GM12878 (cell line): ENCODE measurements at regions not wholly inside any gene's neighbourhood (a gene's known extent, or its start where the extent isn't known, plus 50 kb on each side); places are given as distances from the start of the nearest gene placed in this dataset.

Source experiments
- ATAC-seq: fragments of 200-7000 bp; cut with Tn5 transposase; 3 replicates; pipeline ENCODE4 v1.9.1; 2020; ENCODE audit warnings: mild to moderate bottlenecking, moderate library complexity
- BruUV-seq: library from RNA; stranded (reverse); fragments of 400-500 nt; replicated peaks from 2 replicates; lab custom pipeline; 2021; lab: Mats Ljungman, UMichigan
- CTCF ChIA-PET: fragments of 300-600 bp; sonication (Branson Sonifier 250); formaldehyde crosslinking; extraction: SDS; loops from one replicate; lab custom pipeline; 2021; ENCODE audit warnings: inconsistent platforms; lab: Yijun Ruan, JAX
- POLR2A ChIA-PET: fragments of 350-600 bp; formaldehyde crosslinking; extraction: SDS; loops from one replicate; lab custom pipeline; 2021; ENCODE audit warnings: inconsistent platforms; lab: Charles Lee
- RAD21 ChIA-PET: fragments of 300-600 bp; sonication (Branson Sonifier 250); formaldehyde crosslinking; loops from one replicate; lab custom pipeline; 2023; ENCODE audit warnings: antibody characterized with exemption; ENCODE audit not compliant: unreplicated experiment; lab: Charles Lee
- SMC1A ChIA-PET: fragments of 300-600 bp; sonication (Branson Sonifier 250); formaldehyde crosslinking; loops from one replicate; lab custom pipeline; 2023; ENCODE audit not compliant: unreplicated experiment, uncharacterized antibody; lab: Charles Lee
- DNase-seq: peaks from one replicate; pipeline ENCODE4 v3.0.0-alpha.2; 2011; ENCODE audit warnings: low read depth, low spot score
- FAIRE-seq: peaks from 3 replicates; lab custom pipeline; 2011; peaks lifted over from hg19 to GRCh38; lab: Jason Lieb, UNC
- H2AFZ ChIP-seq: 2 replicates; pipeline ENCODE4 v1.6.0; 2011; ENCODE audit warnings: low read depth, low read length, control low read depth; ENCODE audit not compliant: control insufficient read depth
- H3K27ac ChIP-seq: 2 replicates; pipeline ENCODE4 v1.5.1; 2011; ENCODE audit warnings: control low read depth; ENCODE audit not compliant: control insufficient read depth, insufficient read depth
- H3K27me3 ChIP-seq, 2 experiments: replicated peaks in 1 of 2; 2 replicates each; pipeline versions ENCODE4 v1.6.0 to v1.6.1; 2011; ENCODE audit warnings: low read length in 1 of 2; ENCODE audit not compliant: control insufficient read depth in 2 of 2, insufficient read depth in 2 of 2
- H3K36me3 ChIP-seq, 2 experiments: 2 replicates each; pipeline ENCODE4 v1.5.1; 2011; ENCODE audit warnings: low read length in 1 of 2; ENCODE audit not compliant: control insufficient read depth in 2 of 2, insufficient read depth in 2 of 2
- H3K4me1 ChIP-seq: 2 replicates; pipeline ENCODE4 v1.6.1; 2011; ENCODE audit warnings: mild to moderate bottlenecking, low read length, moderate library complexity, mixed read lengths; ENCODE audit not compliant: control insufficient read depth, insufficient read depth
- H3K4me2 ChIP-seq: 2 replicates; pipeline ENCODE4 v1.6.0; 2011; ENCODE audit warnings: control low read depth; ENCODE audit not compliant: control insufficient read depth, insufficient read depth
- H3K4me3 ChIP-seq: fragments of 200-600 bp; sonication (generic); 2 replicates; pipeline ENCODE4 v1.5.1; 2016
- H3K79me2 ChIP-seq: 2 replicates; pipeline ENCODE4 v1.6.0; 2011; ENCODE audit warnings: low read length; ENCODE audit not compliant: control insufficient read depth, insufficient read depth
- H3K9ac ChIP-seq: 2 replicates; pipeline ENCODE4 v1.8.0; 2011; ENCODE audit warnings: low read length, control low read depth, mixed read lengths; ENCODE audit not compliant: control insufficient read depth, insufficient read depth
- H3K9me3 ChIP-seq: replicated peaks from 3 replicates; pipeline ENCODE4 v1.5.1; 2011; ENCODE audit warnings: mild to moderate bottlenecking, low read length; ENCODE audit not compliant: control insufficient read depth, insufficient read depth
- H4K20me1 ChIP-seq: 2 replicates; pipeline ENCODE4 v1.6.0; 2011; ENCODE audit not compliant: control insufficient read depth, insufficient read depth
- BCLAF1 ChIP-seq: fragments of 450-650 bp; IDR thresholded peaks from 2 replicates; pipeline ENCODE4 v1.6.1; 2017; ENCODE audit warnings: antibody characterized with exemption, mild to moderate bottlenecking, moderate library complexity
- CTCF ChIP-seq, 3 experiments: IDR thresholded peaks in 2 of 3; conservative IDR thresholded peaks in 1 of 3; 2 replicates each; pipeline ENCODE4 v1.5.1; 2011; ENCODE audit warnings: low read depth in 3 of 3, low read length in 3 of 3, mild to moderate bottlenecking in 3 of 3, control low read depth in 2 of 3, moderate library complexity in 2 of 3, inconsistent platforms in 1 of 3, mixed read lengths in 1 of 3; ENCODE audit not compliant: control insufficient read depth in 2 of 3, insufficient read depth in 1 of 3; ENCODE audit errors: extremely low read depth in 1 of 3
- KLF5 ChIP-seq: fragments of 450-650 bp; IDR thresholded peaks from 2 replicates; pipeline ENCODE4 v1.6.1; 2014; ENCODE audit warnings: mild to moderate bottlenecking; ENCODE audit not compliant: partially characterized antibody
- NKRF ChIP-seq: fragments of 450-650 bp; conservative IDR thresholded peaks from 2 replicates; pipeline ENCODE4 v1.6.1; 2017; ENCODE audit warnings: mild to moderate bottlenecking, moderate library complexity
- RBBP5 ChIP-seq: fragments of 200-600 bp; sonication (generic); conservative IDR thresholded peaks from 2 replicates; pipeline ENCODE4 v1.6.1; 2016
- RCOR1 ChIP-seq: conservative IDR thresholded peaks from 2 replicates; pipeline ENCODE4 v1.6.1; 2012; ENCODE audit warnings: low read depth, low read length, improper control_type of control experiment
- ZSCAN29 ChIP-seq: fragments of 450-650 bp; IDR thresholded peaks from 2 replicates; pipeline ENCODE4 v1.6.1; 2017; ENCODE audit warnings: mild to moderate bottlenecking, moderate library complexity
- WGBS: methylation state at CpG from one replicate; pipeline ENCODE4 v1.1.6; 2016; ENCODE audit warnings: low lambda C conversion rate; ENCODE audit not compliant: insufficient replicate concordance, insufficient coverage; ENCODE audit errors: missing lambda C conversion rate; 5-methylcytosine and 5-hydroxymethylcytosine counted together
- in situ Hi-C: fragments of 300-500 bp; cut with MboI; formaldehyde crosslinking; loops from 9 replicates; pipeline ENCODE4 v1.14.3; 2018; ENCODE audit warnings: mixed read lengths
- intact Hi-C: fragments of 100-400 bp; cut with micrococcal nuclease; formaldehyde crosslinking; loops from one replicate; pipeline ENCODE4 v1.14.2; 2022; ENCODE audit not compliant: unreplicated experiment

GRCh38 chr10:83346266-83346910 is 792.9 kb upstream of the GHITM start:
- Histone ChIP-seq H3K4me1 (no peaks in the 10 kb centered on the region), H3K79me2 (no peaks in the 10 kb centered on the region), H3K4me3 (no peak overlapping the region), H3K4me2 (no peak overlapping the region), H2AFZ (no peak overlapping the region), H3K27me3 (no peaks in the 10 kb centered on the region), H3K27ac (no peak overlapping the region), H3K36me3 (no peaks in the 10 kb centered on the region), H4K20me1 (no peaks in the 10 kb centered on the region), H3K9me3 (no peaks in the 10 kb centered on the region), H3K9ac (no peak overlapping the region)
- ChIA-PET RAD21 (no interaction called here), SMC1A (no interaction called here), POLR2A (no interaction called here), CTCF (no interaction called here)
- no peak for FAIRE-seq
- no peak for DNase-seq
- 43% methylated on average over 2 of the region's 2 CpGs for WGBS
- no peak for ATAC-seq
- in situ Hi-C loops: no loop called here
- BruUV-seq: no TSS peak
- TF ChIP-seq RCOR1: no peak
- no peak for TF ChIP-seq RBBP5
- TF ChIP-seq KLF5: no peak
- TF ChIP-seq BCLAF1: no peak
- TF ChIP-seq NKRF: no peak
- no peak for TF ChIP-seq CTCF (IDR thresholded peaks at IDR 0.05 in 2 of 3, conservative IDR thresholded peaks at IDR 0.05 in 1 of 3; ENCODE audit: control insufficient read depth in 2 of 3, extremely low read depth in 1 of 3, insufficient read depth in 1 of 3, low read depth in 3 of 3, low read length in 3 of 3)
- no peak for TF ChIP-seq ZSCAN29
- intact Hi-C loops: no loop called here
